Mucosa of descending colon (tissue), 3 donors: ENCODE measurements at regions not wholly inside any gene's neighbourhood (a gene's known extent, or its start where the extent isn't known, plus 50 kb on each side); places are given as distances from the start of the nearest gene placed in this dataset.
A peak's percentile ranks its signal among the peaks of the same experiment; 100 is the strongest.

Experiments
- ATAC-seq: fragments of 200-7000 bp; cut with Tn5 transposase; one replicate; pipeline ENCODE4 v1.9.1; 2020; ENCODE audit warnings: mild to moderate bottlenecking, moderate library complexity
- DNase-seq, 3 donors: peaks; one replicate each; pipeline ENCODE4 v3.0.0-alpha.2; 2020
- H3K36me3 ChIP-seq: fragments of 200-600 bp; one replicate; pipeline ENCODE4 v1.8.0; 2021; ENCODE audit warnings: low read depth, mild to moderate bottlenecking
- H3K4me1 ChIP-seq: fragments of 200-600 bp; one replicate; pipeline ENCODE4 v1.8.0; 2021; ENCODE audit warnings: low read depth, mild to moderate bottlenecking
- H3K4me3 ChIP-seq: fragments of 200-600 bp; one replicate; pipeline ENCODE4 v1.8.0; 2021; ENCODE audit warnings: mild to moderate bottlenecking
- H3K9me3 ChIP-seq: fragments of 200-600 bp; one replicate; pipeline ENCODE4 v1.8.0; 2021; ENCODE audit warnings: mild to moderate bottlenecking
- intact Hi-C, 2 donors: fragments of 100-400 bp; cut with DNase I in 1 of 2; cut with micrococcal nuclease in 1 of 2; formaldehyde crosslinking; loops; one replicate each; pipeline versions ENCODE4 v1.11.0 to v1.11.1; 2022; cut with DNase I, micrococcal nuclease
- TF ChIP-seq, protein P1 (sequence below): fragments of 200-600 bp; IDR thresholded peaks from one replicate; pipeline ENCODE4 v1.8.0; 2022; ENCODE audit warnings: antibody characterized with exemption, mild to moderate bottlenecking
- donor health status: DM: no; HTN: no; CAD: no; lungs with moderate emphysema.
- donor health status: DM: no; HTN: no; CAD: no.
- donor health status: DM: no; HTN: yes; CAD: no.

DNA sequence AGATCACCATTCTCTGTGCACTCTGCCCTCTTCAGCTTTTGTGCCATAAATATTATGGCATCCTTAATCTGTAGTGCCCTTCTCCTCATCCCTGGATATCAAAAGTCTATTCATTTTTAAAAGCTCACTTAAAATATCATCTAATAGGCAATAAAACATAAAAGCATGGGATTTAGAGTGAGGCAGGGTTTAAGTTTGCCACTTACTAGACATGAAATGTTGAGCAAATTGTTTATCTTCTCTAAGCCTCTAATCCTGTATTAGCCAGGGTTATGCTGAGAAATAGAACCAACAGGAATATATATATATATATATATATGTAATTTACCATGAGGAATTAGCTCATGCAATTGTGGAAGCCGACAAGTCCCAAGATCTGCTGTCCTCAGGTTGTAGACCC lies 472.4 kb upstream of the HS3ST1 start:
- intact Hi-C loops = no loop called here
- H3K36me3 ChIP-seq = no peaks in the 10 kb centered on the region
- H3K9me3 ChIP-seq = peaks cover 2% of the 10 kb centered on the region
- no peak for DNase-seq
- no peak overlapping the region for H3K4me3 ChIP-seq
- peaks cover 4% of the 10 kb centered on the region for H3K4me1 ChIP-seq
- TF ChIP-seq, protein P1, sequence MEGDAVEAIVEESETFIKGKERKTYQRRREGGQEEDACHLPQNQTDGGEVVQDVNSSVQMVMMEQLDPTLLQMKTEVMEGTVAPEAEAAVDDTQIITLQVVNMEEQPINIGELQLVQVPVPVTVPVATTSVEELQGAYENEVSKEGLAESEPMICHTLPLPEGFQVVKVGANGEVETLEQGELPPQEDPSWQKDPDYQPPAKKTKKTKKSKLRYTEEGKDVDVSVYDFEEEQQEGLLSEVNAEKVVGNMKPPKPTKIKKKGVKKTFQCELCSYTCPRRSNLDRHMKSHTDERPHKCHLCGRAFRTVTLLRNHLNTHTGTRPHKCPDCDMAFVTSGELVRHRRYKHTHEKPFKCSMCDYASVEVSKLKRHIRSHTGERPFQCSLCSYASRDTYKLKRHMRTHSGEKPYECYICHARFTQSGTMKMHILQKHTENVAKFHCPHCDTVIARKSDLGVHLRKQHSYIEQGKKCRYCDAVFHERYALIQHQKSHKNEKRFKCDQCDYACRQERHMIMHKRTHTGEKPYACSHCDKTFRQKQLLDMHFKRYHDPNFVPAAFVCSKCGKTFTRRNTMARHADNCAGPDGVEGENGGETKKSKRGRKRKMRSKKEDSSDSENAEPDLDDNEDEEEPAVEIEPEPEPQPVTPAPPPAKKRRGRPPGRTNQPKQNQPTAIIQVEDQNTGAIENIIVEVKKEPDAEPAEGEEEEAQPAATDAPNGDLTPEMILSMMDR = no peak
- no peak for ATAC-seq

DNA sequence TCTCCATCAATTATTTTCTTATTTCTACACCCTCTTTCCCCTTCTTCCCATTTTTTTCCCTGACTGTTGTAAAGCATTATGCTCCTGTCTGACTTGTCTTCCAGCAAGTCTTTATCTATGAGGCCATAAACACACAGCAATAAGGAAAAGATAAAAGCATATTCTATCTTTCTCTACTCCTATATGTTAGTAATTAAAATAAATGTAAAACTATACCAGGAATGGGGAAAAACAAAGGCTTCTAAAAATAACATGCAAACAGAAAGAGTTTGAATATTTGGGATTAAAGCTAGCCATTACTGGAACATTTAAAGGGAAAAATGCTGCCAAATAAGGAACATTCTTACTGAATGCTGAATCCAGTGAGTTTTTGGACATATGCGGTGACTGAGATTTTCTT lies 471.7 kb upstream of the HS3ST1 start:
- H3K4me3 ChIP-seq = no peak overlapping the region
- TF ChIP-seq, protein P1 = no peak
- peaks cover 4% of the 10 kb centered on the region for H3K4me1 ChIP-seq
- peaks cover 2% of the 10 kb centered on the region for H3K9me3 ChIP-seq
- no peak for DNase-seq
- intact Hi-C loops = no loop called here
- peak; percentile 80 for ATAC-seq
- no peaks in the 10 kb centered on the region for H3K36me3 ChIP-seq

DNA sequence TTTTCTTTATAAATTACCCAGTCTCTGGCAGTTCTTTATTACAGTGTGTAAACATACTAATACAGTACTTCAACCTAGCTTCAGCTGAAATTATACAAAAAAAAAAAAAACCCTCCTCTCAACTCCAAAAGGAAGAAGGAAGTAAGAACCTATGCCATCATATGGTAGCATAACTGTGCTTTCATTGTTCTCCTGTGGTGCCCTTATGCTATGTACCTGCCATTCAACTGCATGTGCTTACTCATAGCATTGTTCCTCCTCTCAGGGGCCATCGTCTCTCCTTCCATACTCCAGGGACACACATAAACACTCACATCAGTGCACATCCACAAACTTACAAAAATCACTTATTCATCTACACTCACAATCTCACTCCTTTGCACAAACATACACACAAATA lies 470.1 kb upstream of the HS3ST1 start:
- no peaks in the 10 kb centered on the region for H3K36me3 ChIP-seq
- no peak for DNase-seq
- TF ChIP-seq, protein P1 = no peak
- peaks cover 2% of the 10 kb centered on the region for H3K9me3 ChIP-seq
- ATAC-seq = peak; percentile 92
- peaks cover 4% of the 10 kb centered on the region for H3K4me1 ChIP-seq
- H3K4me3 ChIP-seq = no peak overlapping the region
- intact Hi-C loops = no loop called here

DNA sequence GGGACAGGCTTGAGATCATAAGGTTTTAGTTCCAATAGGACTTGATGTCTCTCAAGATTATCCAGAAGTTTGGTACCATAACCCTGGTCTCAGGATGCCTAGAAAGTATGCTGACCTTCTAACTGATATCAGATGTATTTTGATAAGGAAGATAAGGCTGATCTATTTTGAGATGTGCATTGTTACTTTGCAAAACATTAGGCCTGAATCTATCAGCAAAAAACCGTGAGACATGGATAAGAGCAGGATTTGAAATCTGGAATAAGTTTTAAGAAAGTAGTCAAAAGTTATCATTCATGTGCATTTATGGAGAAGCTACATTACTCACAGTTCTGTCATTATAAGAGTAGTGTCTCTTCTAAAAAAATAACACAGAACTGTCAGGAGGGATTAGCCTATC lies 467.1 kb upstream of the HS3ST1 start:
- ATAC-seq = no peak
- H3K4me1 ChIP-seq = peaks cover 4% of the 10 kb centered on the region
- TF ChIP-seq, protein P1 = no peak
- no peak overlapping the region for H3K4me3 ChIP-seq
- peaks cover 2% of the 10 kb centered on the region for H3K9me3 ChIP-seq
- no peak for DNase-seq
- intact Hi-C loops = no loop called here
- no peaks in the 10 kb centered on the region for H3K36me3 ChIP-seq

DNA sequence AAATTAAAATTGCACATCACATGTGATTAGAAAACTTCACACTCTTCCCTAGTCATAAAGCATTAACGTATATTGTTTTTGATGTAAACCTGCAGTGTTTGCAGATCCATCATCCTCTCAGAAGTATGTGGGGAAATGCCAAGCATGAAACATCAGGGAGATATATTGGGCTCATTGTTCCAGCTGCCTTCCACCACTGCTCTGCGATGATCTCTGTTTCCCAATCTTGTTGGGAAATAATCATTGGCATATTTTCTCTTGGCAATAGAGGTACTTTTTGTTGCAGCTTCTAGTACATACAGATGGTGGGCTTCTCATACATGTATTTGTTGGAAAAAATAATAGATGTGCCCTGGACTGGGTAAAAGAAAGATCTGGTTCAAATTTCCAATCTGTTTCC lies 466.3 kb upstream of the HS3ST1 start:
- Histone ChIP-seq H3K36me3 (no peaks in the 10 kb centered on the region), H3K9me3 (peaks cover 2% of the 10 kb centered on the region), H3K4me1 (peaks cover under 1% of the 10 kb centered on the region), H3K4me3 (no peak overlapping the region)
- ATAC-seq (no peak), DNase-seq (no peak)
- TF ChIP-seq, protein P1 = no peak
- intact Hi-C loops = no loop called here

DNA sequence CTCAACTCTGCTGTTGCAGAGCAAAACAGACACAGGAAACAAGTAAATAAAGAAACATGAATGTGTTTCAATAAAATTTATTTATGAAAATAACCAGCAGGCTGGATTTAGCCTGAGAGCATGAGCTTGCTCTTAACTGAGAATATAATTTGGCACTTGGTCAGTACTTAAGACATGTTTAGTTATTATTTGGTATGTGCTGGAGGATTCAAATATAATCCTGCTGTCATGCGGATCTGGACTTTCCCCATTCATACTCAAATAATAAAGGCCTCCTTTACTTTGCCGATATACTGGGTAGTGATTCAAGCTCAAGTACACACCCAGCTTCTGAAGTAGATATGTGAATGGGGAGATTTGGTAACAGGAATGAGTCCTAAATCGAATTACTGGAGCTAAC lies 465.5 kb upstream of the HS3ST1 start:
- ATAC-seq = no peak
- no peak for DNase-seq
- H3K4me1 ChIP-seq = no peaks in the 10 kb centered on the region
- intact Hi-C loops = no loop called here
- TF ChIP-seq, protein P1 = no peak
- H3K4me3 ChIP-seq = no peak overlapping the region
- H3K36me3 ChIP-seq = no peaks in the 10 kb centered on the region
- H3K9me3 ChIP-seq = peaks cover 2% of the 10 kb centered on the region
